Stomach (tissue), 4 donors: ENCODE measurements at regions not wholly inside any gene's neighbourhood (a gene's known extent, or its start where the extent isn't known, plus 50 kb on each side); places are given as distances from the start of the nearest gene placed in this dataset.

Experiments
- EP300 ChIP-seq: sonication (generic); formaldehyde crosslinking; IDR thresholded peaks from one replicate; pipeline ENCODE4 v1.6.1; 2017; ENCODE audit warnings: antibody characterized with exemption
- POLR2A ChIP-seq, 4 donors: fragments of 450-650 bp; IDR thresholded peaks; one replicate each; pipeline ENCODE4 v1.6.1; 2016; ENCODE audit warnings: antibody characterized with exemption in 4 of 4, control low read depth in 2 of 4, mild to moderate bottlenecking in 1 of 4, moderate library complexity in 1 of 4
- POLR2AphosphoS5 ChIP-seq, 3 donors: sonication (generic); formaldehyde crosslinking; IDR thresholded peaks; one replicate each; pipeline ENCODE4 v1.6.1; 2016; ENCODE audit warnings: antibody characterized with exemption in 3 of 3
- TF ChIP-seq, protein P1 (sequence below), 7 experiments: fragments of 450-650 bp in 4 of 7; fragments of 200-600 bp in 3 of 7; sonication (generic) in 3 of 7; IDR thresholded peaks; one replicate each; pipeline ENCODE4 v1.5.1; 2016 to 2019; ENCODE audit warnings: antibody characterized with exemption in 7 of 7, control low read depth in 2 of 7, mild to moderate bottlenecking in 1 of 7

DNA sequence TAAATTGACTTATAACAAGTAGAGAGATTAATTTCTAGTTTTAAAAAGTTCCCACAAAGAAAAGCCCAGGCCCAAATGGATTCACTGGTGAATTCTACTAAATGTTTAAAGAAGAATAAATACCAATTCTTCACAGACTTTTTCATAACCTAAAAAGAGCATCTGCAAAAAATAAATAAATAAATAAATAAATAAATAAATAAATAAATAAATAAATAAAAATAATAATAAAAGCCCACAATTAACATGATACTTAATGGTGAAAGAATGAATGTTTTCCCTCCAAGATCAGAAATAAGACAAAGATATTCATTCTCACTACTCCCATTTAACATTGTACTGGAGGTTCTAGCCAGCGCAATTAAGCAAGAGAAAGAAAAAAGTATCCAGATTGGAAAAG is 97.6 kb upstream of the KAZN start:
- TF ChIP-seq POLR2A (IDR thresholded peaks at IDR 0.05) = no peak
- TF ChIP-seq, protein P1, sequence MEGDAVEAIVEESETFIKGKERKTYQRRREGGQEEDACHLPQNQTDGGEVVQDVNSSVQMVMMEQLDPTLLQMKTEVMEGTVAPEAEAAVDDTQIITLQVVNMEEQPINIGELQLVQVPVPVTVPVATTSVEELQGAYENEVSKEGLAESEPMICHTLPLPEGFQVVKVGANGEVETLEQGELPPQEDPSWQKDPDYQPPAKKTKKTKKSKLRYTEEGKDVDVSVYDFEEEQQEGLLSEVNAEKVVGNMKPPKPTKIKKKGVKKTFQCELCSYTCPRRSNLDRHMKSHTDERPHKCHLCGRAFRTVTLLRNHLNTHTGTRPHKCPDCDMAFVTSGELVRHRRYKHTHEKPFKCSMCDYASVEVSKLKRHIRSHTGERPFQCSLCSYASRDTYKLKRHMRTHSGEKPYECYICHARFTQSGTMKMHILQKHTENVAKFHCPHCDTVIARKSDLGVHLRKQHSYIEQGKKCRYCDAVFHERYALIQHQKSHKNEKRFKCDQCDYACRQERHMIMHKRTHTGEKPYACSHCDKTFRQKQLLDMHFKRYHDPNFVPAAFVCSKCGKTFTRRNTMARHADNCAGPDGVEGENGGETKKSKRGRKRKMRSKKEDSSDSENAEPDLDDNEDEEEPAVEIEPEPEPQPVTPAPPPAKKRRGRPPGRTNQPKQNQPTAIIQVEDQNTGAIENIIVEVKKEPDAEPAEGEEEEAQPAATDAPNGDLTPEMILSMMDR (IDR thresholded peaks at IDR 0.05) = no peak
- TF ChIP-seq EP300 = no peak
- no peak for TF ChIP-seq POLR2AphosphoS5 (IDR thresholded peaks at IDR 0.05)
